OCI-LY1 (cell line): ENCODE measurements at regions not wholly inside any gene's neighbourhood (a gene's known extent, or its start where the extent isn't known, plus 50 kb on each side); places are given as distances from the start of the nearest gene placed in this dataset.

Source experiments
- H2AFZ ChIP-seq: fragments of 200-600 bp; sonication (generic), shearing (Covaris generic); 2 replicates; pipeline ENCODE4 v1.6.0; 2014; ENCODE audit warnings: antibody characterized with exemption, mild to moderate bottlenecking, low read length
- H3F3A ChIP-seq: fragments of 200-600 bp; sonication (generic), shearing (Covaris generic); 2 replicates; pipeline ENCODE4 v1.6.0; 2014; ENCODE audit warnings: mild to moderate bottlenecking, antibody characterized with exemption, low read length, moderate library complexity; ENCODE audit not compliant: insufficient read depth
- H3K27ac ChIP-seq: fragments of 200-600 bp; sonication (generic); 2 replicates; pipeline ENCODE4 v1.5.1; 2014; ENCODE audit warnings: low read length, mixed run types, mild to moderate bottlenecking, low read depth; ENCODE audit not compliant: poor library complexity, severe bottlenecking
- H3K27me3 ChIP-seq: fragments of 200-600 bp; sonication (generic); 2 replicates; pipeline ENCODE4 v1.6.0; 2014; ENCODE audit warnings: antibody characterized with exemption, mild to moderate bottlenecking, low read length, moderate library complexity; ENCODE audit not compliant: insufficient read depth
- H3K36me3 ChIP-seq: fragments of 200-600 bp; sonication (generic); 2 replicates; pipeline ENCODE4 v1.6.1; 2014; ENCODE audit warnings: mild to moderate bottlenecking, antibody characterized with exemption, low read length, moderate library complexity, mixed read lengths; ENCODE audit not compliant: insufficient read depth
- H3K4me1 ChIP-seq: fragments of 200-600 bp; sonication (generic); 2 replicates; pipeline ENCODE4 v1.5.1; 2014; ENCODE audit warnings: mild to moderate bottlenecking, low read length, moderate library complexity; ENCODE audit not compliant: insufficient read depth, severe bottlenecking
- H3K4me2 ChIP-seq: fragments of 200-600 bp; sonication (generic), shearing (Covaris generic); 2 replicates; pipeline ENCODE4 v1.6.1; 2014; ENCODE audit warnings: low read length
- H3K4me3 ChIP-seq: fragments of 200-600 bp; sonication (generic); 2 replicates; pipeline ENCODE4 v1.5.1; 2014; ENCODE audit warnings: low read length, low read depth, mild to moderate bottlenecking, mixed read lengths; ENCODE audit not compliant: poor library complexity, severe bottlenecking
- H3K79me2 ChIP-seq: fragments of 200-600 bp; shearing (Covaris generic); 2 replicates; pipeline ENCODE4 v1.6.1; 2016; ENCODE audit warnings: mixed run types, low read length, mixed read lengths; ENCODE audit not compliant: insufficient read depth
- H3K9ac ChIP-seq: fragments of 200-600 bp; sonication (generic), shearing (Covaris generic); 2 replicates; pipeline ENCODE4 v1.6.1; 2014; ENCODE audit warnings: mild to moderate bottlenecking, low read length, mixed read lengths
- H3K9me2 ChIP-seq: fragments of 200-600 bp; sonication (generic), shearing (Covaris generic); 2 replicates; pipeline ENCODE4 v1.6.1; 2014; ENCODE audit warnings: low read depth, mild to moderate bottlenecking, low read length, mixed read lengths
- H3K9me3 ChIP-seq: fragments of 200-600 bp; shearing (Covaris generic); 2 replicates; pipeline ENCODE4 v1.6.1; 2014; ENCODE audit warnings: low read length, mixed read lengths
- H4K20me1 ChIP-seq: fragments of 200-600 bp; sonication (generic), shearing (Covaris generic); 2 replicates; pipeline ENCODE4 v1.6.0; 2016; ENCODE audit warnings: mild to moderate bottlenecking, low read length; ENCODE audit not compliant: insufficient read depth
- CTCF ChIP-seq: fragments of 200-600 bp; sonication (generic), shearing (Covaris generic); IDR thresholded peaks from 2 replicates; pipeline ENCODE4 v1.5.1; 2017; ENCODE audit warnings: mild to moderate bottlenecking, antibody characterized with exemption, low read length, moderate library complexity, mixed read lengths
- EZH2 ChIP-seq: fragments of 200-600 bp; sonication (generic), shearing (Covaris generic); IDR thresholded peaks from 2 replicates; pipeline ENCODE4 v1.8.0; 2017; ENCODE audit warnings: borderline replicate concordance, mixed run types, mild to moderate bottlenecking, antibody characterized with exemption, low read length, moderate library complexity, mixed read lengths

GRCh38 chr15:54808321-54808720 lies 388.4 kb downstream of the RSL24D1 start:
- Histone ChIP-seq H3K79me2 (no peaks in the 10 kb centered on the region), H3F3A (no peaks in the 10 kb centered on the region), H2AFZ (no peak overlapping the region), H3K9ac (no peak overlapping the region), H3K9me3 (no peaks in the 10 kb centered on the region), H4K20me1 (no peaks in the 10 kb centered on the region), H3K27me3 (no peaks in the 10 kb centered on the region), H3K27ac (no peak overlapping the region), H3K9me2 (no peaks in the 10 kb centered on the region), H3K36me3 (no peaks in the 10 kb centered on the region), H3K4me1 (peaks cover 9% of the 10 kb centered on the region), H3K4me3 (no peak overlapping the region), H3K4me2 (no peak overlapping the region)
- TF ChIP-seq EZH2 = no peak

GRCh38 chr15:54803987-54804386 lies 392.8 kb downstream of the RSL24D1 start:
- Histone ChIP-seq H3K9ac (no peak overlapping the region), H3K4me2 (no peak overlapping the region), H3K27me3 (no peaks in the 10 kb centered on the region), H3K79me2 (no peaks in the 10 kb centered on the region), H3F3A (no peaks in the 10 kb centered on the region), H3K4me3 (no peak overlapping the region), H3K9me3 (no peaks in the 10 kb centered on the region), H3K27ac (peak overlapping the region; percentile 59), H4K20me1 (no peaks in the 10 kb centered on the region), H3K36me3 (no peaks in the 10 kb centered on the region), H3K9me2 (no peaks in the 10 kb centered on the region), H2AFZ (no peak overlapping the region), H3K4me1 (peaks cover 17% of the 10 kb centered on the region)
- TF ChIP-seq CTCF = no peak

GRCh38 chr15:54803134-54803808 lies 393.5 kb downstream of the RSL24D1 start:
- Histone ChIP-seq H3K9me3 (no peaks in the 10 kb centered on the region), H3K79me2 (no peaks in the 10 kb centered on the region), H3F3A (no peaks in the 10 kb centered on the region), H2AFZ (0 out of 2 replicates have a peak overlapping the region, but pooled peaks have one; percentile 34), H3K9ac (no peak overlapping the region), H3K27me3 (no peaks in the 10 kb centered on the region), H3K27ac (peak overlapping the region; percentile 59), H3K36me3 (no peaks in the 10 kb centered on the region), H3K9me2 (no peaks in the 10 kb centered on the region), H3K4me2 (peak overlapping the region; percentile 35; the same call in 1 of the 2 replicates), H3K4me1 (peaks cover 17% of the 10 kb centered on the region), H3K4me3 (no peak overlapping the region), H4K20me1 (no peaks in the 10 kb centered on the region)
- TF ChIP-seq CTCF = no peak
- TF ChIP-seq EZH2 = no peak

GRCh38 chr15:54792526-54792925 lies 404.2 kb downstream of the RSL24D1 start:
- Histone ChIP-seq H3F3A (no peaks in the 10 kb centered on the region), H3K9me3 (no peaks in the 10 kb centered on the region), H3K4me2 (no peak overlapping the region), H3K79me2 (no peaks in the 10 kb centered on the region), H4K20me1 (no peaks in the 10 kb centered on the region), H3K9ac (no peak overlapping the region), H2AFZ (no peak overlapping the region), H3K27me3 (no peaks in the 10 kb centered on the region), H3K4me3 (no peak overlapping the region), H3K36me3 (no peaks in the 10 kb centered on the region), H3K4me1 (no peaks in the 10 kb centered on the region), H3K9me2 (no peaks in the 10 kb centered on the region), H3K27ac (no peak overlapping the region)
- TF ChIP-seq CTCF (no peak), EZH2 (no peak)
